Activated CD4-positive, alpha-beta T cell treated with anti-CD3 and anti-CD28 coated beads, Interleukin-2, amount 50 U/mL, for 16 hours (primary cell): ENCODE measurements at regions not wholly inside any gene's neighbourhood (a gene's known extent, or its start where the extent isn't known, plus 50 kb on each side); places are given as distances from the start of the nearest gene placed in this dataset.

Source experiments
- DNase-seq: peaks from one replicate; pipeline ENCODE4 v3.0.0-alpha.2; 2020

GRCh38 chr6:44682280-44682679, 294.8 kb downstream of the CDC5L start:
- DNase-seq, result no peak

- DNase-seq, result no peak
These were observed 295.7 kb downstream of the CDC5L start for GRCh38 chr6:44682987-44683779.

GRCh38 chr6:44685213-44685612, 297.7 kb downstream of the CDC5L start:
- DNase-seq, result no peak

- no peak for DNase-seq
These were observed 308.6 kb downstream of the CDC5L start for GRCh38 chr6:44696099-44696498.

GRCh38 chr6:44696686-44697085, 309.2 kb downstream of the CDC5L start:
- no peak for DNase-seq

GRCh38 chr6:44697327-44697726, 309.8 kb downstream of the CDC5L start:
- no peak for DNase-seq

- DNase-seq, result no peak
These were observed 311.1 kb downstream of the CDC5L start for GRCh38 chr6:44698602-44699001.

GRCh38 chr6:44699082-44699481, 311.6 kb downstream of the CDC5L start:
- no peak for DNase-seq

- no peak for DNase-seq
These were observed 312.3 kb downstream of the CDC5L start for GRCh38 chr6:44699851-44700250.

- DNase-seq, result no peak
These were observed 312.9 kb downstream of the CDC5L start for GRCh38 chr6:44700422-44700821.

- DNase-seq, result no peak
These were observed 313.6 kb downstream of the CDC5L start for GRCh38 chr6:44701038-44701636.

- DNase-seq, result no peak
These were observed 314.2 kb downstream of the CDC5L start for GRCh38 chr6:44701637-44702101.

- no peak for DNase-seq
These were observed 314.8 kb downstream of the CDC5L start for GRCh38 chr6:44702292-44702691.

- peak; percentile 80 for DNase-seq
These were observed 317.0 kb downstream of the CDC5L start for GRCh38 chr6:44704240-44705150.

- no peak for DNase-seq
These were observed 318.1 kb downstream of the CDC5L start for GRCh38 chr6:44705596-44705995.

GRCh38 chr6:44706011-44706410, 318.5 kb downstream of the CDC5L start:
- DNase-seq, result no peak

- no peak for DNase-seq
These were observed 320.7 kb downstream of the CDC5L start for GRCh38 chr6:44708208-44708607.

- no peak for DNase-seq
These were observed 325.0 kb downstream of the CDC5L start for GRCh38 chr6:44712353-44713111.

GRCh38 chr6:44715188-44715587, 327.7 kb downstream of the CDC5L start:
- no peak for DNase-seq

- no peak for DNase-seq
These were observed 328.4 kb downstream of the CDC5L start for GRCh38 chr6:44715925-44716324.

- no peak for DNase-seq
These were observed 329.9 kb downstream of the CDC5L start for GRCh38 chr6:44717431-44717830.

GRCh38 chr6:44721954-44722578, 334.6 kb downstream of the CDC5L start:
- DNase-seq, result no peak
